ENCODE measurements at regions not wholly inside any gene's neighbourhood (a gene's known extent, or its start where the extent isn't known, plus 50 kb on each side); places are given as distances from the start of the nearest gene placed in this dataset.

GRCh38 chr13:108127406-108127805, 87.9 kb downstream of the LIG4 start:
- no peak for ATAC-seq
- ChIA-PET CTCF (no interaction called here), POLR2A (no interaction called here), RAD21 (ENCODE audit: low non-redundant PET in 1 of 2, low total read pairs in 2 of 2, uncharacterized antibody in 2 of 2, unreplicated experiment in 2 of 2) (no interaction called here)
- Histone ChIP-seq H3K36me3 (ENCODE audit: control insufficient read depth in 1 of 2, insufficient read depth in 2 of 2, low read length in 2 of 2) (no peaks in the 10 kb centered on the region), H3K4me1 (ENCODE audit: control insufficient read depth in 1 of 2, insufficient read depth in 2 of 2, low read length in 2 of 2) (no peaks in the 10 kb centered on the region), H3K9ac (ENCODE audit: low read length) (no peak overlapping the region), H3K27me3 (ENCODE audit: insufficient read depth, low read length) (no peaks in the 10 kb centered on the region), H4K20me1 (ENCODE audit: insufficient read depth) (no peaks in the 10 kb centered on the region), H3K4me2 (ENCODE audit: low read length) (no peak overlapping the region), H3K27ac (ENCODE audit: low read depth, low read length) (no peak overlapping the region), H2AFZ (ENCODE audit: low read depth, low read length, poor library complexity, severe bottlenecking) (no peak overlapping the region), H3K4me3 (replicated peaks in 1 of 2; ENCODE audit: low read depth in 1 of 2, low read length in 2 of 2) (no peak overlapping the region), H3K79me2 (ENCODE audit: insufficient read depth, low read length) (no peaks in the 10 kb centered on the region), H3K9me2 (ENCODE audit: insufficient read depth) (no peaks in the 10 kb centered on the region), H3K9me3 (ENCODE audit: control insufficient read depth in 1 of 2, insufficient read depth in 1 of 2, low read depth in 1 of 2, low read length in 2 of 2) (no peaks in the 10 kb centered on the region)
- intact Hi-C loops (cut with micrococcal nuclease): no loop called here
- no peak for DNase-seq (ENCODE audit: low read depth, low spot score)
- TF ChIP-seq ZFX (IDR thresholded peaks at IDR 0.05) (no peak), CBX3 (IDR thresholded peaks at IDR 0.05; ENCODE audit: low read depth) (no peak), FOSL1 (IDR thresholded peaks at IDR 0.05; ENCODE audit: low read depth) (no peak), ZNF274 (IDR thresholded peaks at IDR 0.05; ENCODE audit: low read depth, low read length) (no peak), ELF1 (IDR thresholded peaks at IDR 0.05; ENCODE audit: borderline replicate concordance, low read depth) (no peak), EZH2 (IDR thresholded peaks at IDR 0.05) (no peak), POLR2A (IDR thresholded peaks at IDR 0.05; ENCODE audit: borderline replicate concordance, extremely low read depth, insufficient read depth, insufficient read length) (no peak), ZBTB33 (IDR thresholded peaks at IDR 0.05; ENCODE audit: extremely low read depth, insufficient replicate concordance, low read length) (no peak), SIN3A (IDR thresholded peaks at IDR 0.05; ENCODE audit: low read depth) (no peak), MAX (IDR thresholded peaks at IDR 0.05) (no peak), EZH2phosphoT487 (IDR thresholded peaks at IDR 0.05; ENCODE audit: borderline replicate concordance) (no peak), RAD21 (IDR thresholded peaks at IDR 0.05; ENCODE audit: low read depth) (no peak)
- BruUV-seq (replicated peaks): no TSS peak
